HCEC 1CT (cell line): ENCODE measurements at regions not wholly inside any gene's neighbourhood (a gene's known extent, or its start where the extent isn't known, plus 50 kb on each side); places are given as distances from the start of the nearest gene placed in this dataset.
"Not testable (repeated sequence)": the region's sequence is repeated elsewhere in the genome, so short reads cannot be mapped to it uniquely, and the experiment has no call there.

Source experiments
- DNase-seq: peaks from one replicate; pipeline ENCODE4 v3.0.0-alpha.2; 2017

GRCh38 chr2:181737302-181737701, 57.0 kb upstream of the NEUROD1 start:
- DNase-seq = not testable (repeated sequence)

- peak; percentile 21 for DNase-seq
Measured at GRCh38 chr2:181738074-181738473, 57.8 kb upstream of the NEUROD1 start.

DNA sequence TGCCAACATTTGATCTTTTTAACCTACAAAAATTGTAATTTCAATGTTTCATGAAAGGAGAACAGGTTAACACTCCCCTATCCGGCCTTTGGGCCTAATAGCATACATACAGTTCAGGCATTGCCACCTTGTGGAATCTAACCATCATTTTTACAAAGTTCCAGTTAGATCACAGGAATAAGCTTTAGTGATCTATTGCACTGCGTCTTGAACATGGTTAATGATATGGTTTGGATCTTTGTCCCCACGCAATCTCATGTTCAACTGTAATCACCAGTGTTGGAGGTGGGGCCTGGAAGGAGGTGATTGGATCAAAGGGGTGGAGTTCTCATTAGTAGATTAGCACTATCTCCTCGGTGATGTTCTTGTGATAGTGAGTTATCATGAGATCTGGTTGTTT, 58.2 kb upstream of the NEUROD1 start:
- DNase-seq = no peak

DNA sequence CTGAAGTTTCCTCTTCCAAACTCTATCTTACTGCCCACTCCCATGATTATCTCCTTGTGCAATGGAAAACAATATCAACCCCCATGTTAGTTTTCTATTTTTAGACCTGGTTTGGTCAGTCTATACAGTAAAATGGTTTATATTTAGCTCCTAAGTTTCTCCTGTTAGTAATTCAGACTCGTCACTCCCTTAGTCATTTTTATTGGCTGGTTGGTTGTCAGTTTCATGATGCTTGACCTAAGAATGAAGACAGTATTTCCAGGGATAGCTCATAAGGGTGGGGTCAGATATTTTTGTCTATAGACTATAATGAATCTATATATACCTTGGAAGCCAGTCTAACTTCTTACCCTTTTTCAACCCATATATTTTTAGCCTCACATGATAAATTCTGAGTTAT, 61.4 kb upstream of the NEUROD1 start:
- peak; percentile 55 for DNase-seq

DNA sequence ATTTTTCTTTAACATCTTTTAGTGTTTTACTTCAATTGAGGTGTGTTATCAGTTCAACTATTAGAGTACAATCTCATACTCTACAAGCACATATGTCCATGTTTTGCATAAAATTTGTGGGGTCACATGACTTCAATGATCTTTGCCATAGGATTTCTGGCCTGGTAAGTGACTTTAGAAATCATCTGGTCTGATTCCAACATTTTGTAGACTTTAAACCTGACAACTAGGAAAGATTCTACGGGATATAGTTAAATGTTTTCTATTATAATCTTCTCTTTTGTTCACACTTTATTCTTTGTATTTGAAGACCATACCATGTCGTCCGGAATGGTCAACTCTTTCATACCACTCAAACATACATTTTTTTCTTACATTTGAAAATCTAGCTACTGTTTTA, 62.0 kb upstream of the NEUROD1 start:
- no peak for DNase-seq

DNA sequence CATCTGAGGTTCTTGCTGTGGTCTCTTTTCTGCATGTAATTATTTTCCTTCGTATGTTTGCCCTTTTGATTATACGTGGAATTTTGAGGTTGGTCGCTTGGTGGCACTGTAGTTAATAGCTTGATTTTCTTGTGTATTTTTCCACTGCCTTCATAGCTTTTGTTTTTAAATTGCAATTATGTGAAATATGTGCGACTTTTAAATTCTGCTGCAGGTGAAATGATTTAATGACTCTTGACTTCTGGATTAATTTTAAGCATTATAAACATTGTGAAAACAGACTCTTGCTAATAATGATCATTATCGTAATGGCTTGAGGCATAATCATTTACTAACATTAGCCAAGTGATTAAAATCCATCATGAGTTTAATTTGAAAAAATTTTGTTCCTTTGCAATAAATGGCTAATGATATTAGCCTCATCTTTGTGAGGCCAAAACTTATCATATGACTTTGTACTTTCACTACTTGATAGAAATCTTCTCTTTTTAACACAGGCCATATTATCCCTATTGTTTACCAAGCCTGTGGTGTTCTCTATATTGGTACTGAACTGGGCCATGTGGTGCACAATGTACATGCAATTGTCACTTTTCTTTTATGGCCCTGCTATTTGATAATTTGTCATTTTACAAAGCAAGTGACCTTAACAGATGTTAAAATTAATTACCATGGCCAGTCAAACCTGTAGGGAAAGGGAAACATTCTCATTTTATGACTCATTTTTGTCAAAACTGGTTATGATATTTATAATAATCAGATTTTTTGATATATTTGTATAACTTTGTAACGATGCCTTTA, 62.8 kb upstream of the NEUROD1 start:
- DNase-seq = peak; percentile 56

- no peak for DNase-seq
Measured at GRCh38 chr2:181743723-181744031, 63.4 kb upstream of the NEUROD1 start.

GRCh38 chr2:181745796-181746540, 65.7 kb upstream of the NEUROD1 start:
- DNase-seq = no peak

- DNase-seq = no peak
Measured at GRCh38 chr2:181746844-181747243, 66.5 kb upstream of the NEUROD1 start.

- no peak for DNase-seq
Measured at GRCh38 chr2:181750305-181750704, 70.0 kb upstream of the NEUROD1 start.

DNA sequence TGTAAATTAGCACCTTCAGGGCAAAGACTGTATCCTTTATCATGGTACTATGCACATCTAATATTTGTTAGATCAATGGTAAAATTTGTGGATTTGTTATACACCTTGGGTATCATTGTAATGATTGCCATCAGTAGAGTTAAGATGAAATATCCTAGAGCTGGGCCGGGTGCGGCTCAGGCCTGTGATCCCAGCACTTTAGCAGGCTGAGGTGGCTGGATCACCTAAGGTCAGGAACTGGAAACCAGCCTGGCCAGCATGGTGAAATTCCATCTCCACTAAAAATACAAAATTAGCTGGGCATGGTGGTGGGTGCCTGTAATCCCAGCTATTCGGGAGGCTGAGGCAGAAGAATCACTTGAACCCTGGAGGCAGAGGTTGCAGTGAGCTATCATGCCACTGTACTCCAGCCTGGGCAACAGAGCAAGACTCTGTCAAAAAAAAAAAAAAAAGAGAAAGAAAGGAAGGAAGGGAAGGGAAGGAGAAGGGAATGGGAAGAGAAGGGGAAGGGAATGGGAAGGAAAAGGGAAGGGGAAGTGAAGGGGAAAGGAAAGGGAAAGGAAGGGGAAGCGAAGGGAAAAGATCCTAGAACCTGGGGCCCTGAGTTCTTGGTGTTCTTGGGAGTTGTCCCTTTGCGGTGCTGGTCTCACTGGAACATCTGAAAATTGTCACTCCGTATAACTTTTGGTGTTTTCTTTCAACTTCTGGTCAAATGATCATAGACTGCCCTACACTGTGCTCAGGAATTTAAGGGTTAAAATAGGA, 71.1 kb upstream of the NEUROD1 start:
- no peak for DNase-seq

DNA sequence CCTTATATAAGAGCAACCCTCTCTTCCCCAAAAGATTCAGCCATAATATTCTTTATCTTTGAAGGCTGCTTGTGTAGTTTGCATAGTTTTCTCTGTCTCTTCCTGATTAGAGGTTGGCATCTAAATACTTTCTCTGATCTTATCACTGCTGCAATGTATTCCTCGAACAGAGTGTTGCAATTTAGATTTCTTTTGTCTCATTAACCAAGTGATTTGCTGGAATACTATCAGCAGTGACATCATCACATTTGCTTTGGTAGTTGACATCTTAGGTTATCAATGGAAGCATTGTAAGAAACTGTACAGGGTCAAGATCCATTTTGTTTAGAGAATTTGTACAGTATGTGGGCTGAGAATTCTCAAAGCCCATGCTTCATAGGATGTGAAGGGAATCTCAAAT, 72.0 kb upstream of the NEUROD1 start:
- no peak for DNase-seq

DNA sequence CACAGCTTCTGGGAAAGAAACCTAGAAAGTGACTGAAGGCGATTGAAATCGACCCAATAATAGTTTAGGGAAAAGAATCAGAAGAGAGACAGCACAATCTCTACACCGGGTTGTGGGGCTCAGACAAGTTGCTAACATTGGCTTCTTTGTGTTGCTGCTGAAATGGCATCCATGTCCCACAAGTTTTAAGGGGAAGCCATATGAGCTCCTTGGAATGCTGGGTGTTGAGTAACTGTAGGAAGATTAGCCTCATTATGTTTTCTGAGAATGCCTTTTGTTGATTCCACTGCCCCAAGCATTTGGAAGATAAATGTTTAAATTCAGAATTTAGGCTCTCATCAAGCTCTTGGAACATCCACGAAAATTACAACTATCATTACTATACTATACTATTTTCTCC, 73.4 kb upstream of the NEUROD1 start:
- DNase-seq = no peak

DNA sequence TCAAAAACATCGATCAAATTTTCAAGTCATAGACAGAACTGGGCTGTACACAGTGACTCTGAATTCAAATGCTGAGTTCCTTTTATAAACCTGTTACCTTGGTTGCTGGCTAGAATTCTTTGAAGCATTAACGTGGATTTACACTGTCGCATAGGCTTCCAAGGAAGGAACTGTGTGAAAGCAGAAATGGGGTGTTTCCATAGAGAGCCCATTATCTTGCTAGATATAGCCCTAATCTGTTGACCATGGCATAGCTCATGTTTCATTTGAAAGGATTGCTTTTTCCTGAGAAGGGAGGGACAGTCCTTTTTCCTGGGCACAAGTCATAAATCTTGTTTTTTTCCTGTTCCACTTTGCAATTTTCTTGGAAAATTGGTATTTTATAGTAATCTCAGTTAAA, 73.8 kb upstream of the NEUROD1 start:
- no peak for DNase-seq

- no peak for DNase-seq
Measured at GRCh38 chr2:181755181-181755580, 74.9 kb upstream of the NEUROD1 start.

- DNase-seq = no peak
Measured at GRCh38 chr2:181760521-181760920, 80.2 kb upstream of the NEUROD1 start.

DNA sequence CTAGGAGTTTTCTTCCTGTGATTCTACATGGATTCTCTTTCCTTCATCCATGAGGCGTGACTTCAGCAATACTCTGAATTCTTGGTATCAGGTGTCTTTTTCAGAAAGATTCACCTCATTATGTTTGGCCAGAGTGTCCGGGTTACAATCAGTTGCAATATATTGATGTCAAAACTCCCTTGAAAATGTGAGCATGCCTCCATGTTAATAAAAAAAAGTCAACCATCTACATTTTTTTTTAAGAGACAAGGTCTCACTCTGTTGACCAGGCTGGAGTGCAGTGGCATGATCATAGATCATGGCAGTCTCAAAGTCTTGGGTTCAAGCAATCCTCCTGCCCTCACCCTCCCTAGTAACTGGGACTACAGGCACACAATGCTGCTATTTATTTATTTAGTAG, 80.9 kb upstream of the NEUROD1 start:
- DNase-seq = no peak

DNA sequence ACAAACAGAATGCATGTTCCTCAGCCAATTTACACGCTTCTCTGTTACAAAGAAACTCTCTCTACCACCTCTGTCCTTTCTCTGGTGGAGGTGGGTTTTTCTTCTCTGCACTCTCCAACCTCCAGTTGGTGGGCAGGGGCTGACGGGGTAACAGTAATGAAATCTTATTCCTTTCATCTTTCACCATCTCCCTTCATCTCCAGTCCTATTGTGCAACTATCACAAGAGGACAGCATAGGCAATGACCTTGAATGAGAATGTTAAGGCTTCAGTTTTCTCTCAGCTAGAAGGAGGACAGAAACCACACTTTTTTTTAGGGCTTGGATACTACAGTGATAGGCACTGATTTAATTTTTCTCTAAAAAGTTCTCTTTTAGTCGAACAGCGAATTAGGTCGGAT, 81.7 kb upstream of the NEUROD1 start:
- DNase-seq = no peak

- DNase-seq = no peak
Measured at GRCh38 chr2:181762848-181763247, 82.5 kb upstream of the NEUROD1 start.

DNA sequence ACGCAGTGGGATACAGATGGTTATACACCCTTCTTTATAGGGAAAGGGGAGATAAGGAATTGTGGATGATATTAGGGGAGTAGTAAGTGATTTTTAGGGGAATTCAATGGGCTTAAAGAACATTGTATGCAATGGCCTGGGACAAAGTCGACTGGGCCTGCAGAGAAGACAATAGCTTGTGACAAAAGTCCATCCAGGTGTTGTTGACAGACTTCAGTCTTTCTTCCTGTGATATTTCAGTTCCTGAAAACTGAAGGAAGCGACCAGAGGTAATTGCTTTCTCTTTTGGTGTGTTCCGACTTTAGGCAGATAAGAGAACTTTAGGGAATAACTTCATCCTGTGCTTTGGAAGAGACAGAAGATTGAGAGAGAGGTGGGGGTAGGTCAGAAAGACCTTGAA, 83.1 kb upstream of the NEUROD1 start:
- DNase-seq = no peak

DNA sequence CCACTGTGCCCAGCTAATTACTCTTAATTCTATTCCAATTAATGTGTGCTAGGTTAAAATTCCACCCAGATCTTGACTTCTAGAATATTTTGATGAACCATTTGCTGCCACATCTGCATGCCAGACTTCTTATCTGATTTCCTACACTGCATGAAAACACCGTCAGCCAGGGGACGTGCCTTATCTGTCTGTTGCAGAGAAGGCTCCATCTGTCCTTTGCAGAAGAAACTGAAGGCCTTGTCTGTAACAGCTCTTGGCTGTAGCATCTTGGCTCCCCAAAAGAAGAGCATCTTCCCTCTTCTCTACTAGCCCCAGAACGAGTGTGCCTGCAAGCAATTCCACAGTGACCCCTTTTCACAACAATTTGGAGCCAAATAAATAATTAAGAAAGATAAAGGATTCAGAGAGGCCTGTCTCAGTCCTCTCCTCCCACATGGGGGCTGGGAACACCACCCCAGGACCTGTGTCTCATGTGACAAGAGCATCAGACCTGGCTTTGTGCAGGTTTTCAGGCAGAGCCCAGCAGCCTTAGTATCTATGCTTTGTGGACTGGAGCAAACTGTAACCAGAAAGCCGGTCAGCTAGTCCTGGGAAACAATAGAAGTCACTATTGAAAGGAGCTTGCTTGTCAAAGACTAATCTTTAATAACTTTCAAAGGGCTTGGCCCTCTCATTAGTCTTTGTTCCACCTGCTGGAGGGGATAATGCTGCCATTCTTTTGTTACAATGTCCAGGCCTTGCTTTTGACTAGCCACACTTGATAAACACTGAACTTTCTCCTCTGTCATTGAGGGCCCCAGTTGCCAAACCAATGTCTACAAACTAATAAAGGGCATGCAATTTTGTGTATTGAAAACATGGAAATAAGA, 84.0 kb upstream of the NEUROD1 start:
- no peak for DNase-seq

GRCh38 chr2:181766129-181766528, 85.8 kb upstream of the NEUROD1 start:
- DNase-seq = no peak

GRCh38 chr2:181770150-181770549, 89.8 kb upstream of the NEUROD1 start:
- no peak for DNase-seq
